PC-9 (cell line): ENCODE measurements at regions not wholly inside any gene's neighbourhood (a gene's known extent, or its start where the extent isn't known, plus 50 kb on each side); places are given as distances from the start of the nearest gene placed in this dataset.

Experiments
- EZH2 ChIP-seq: fragments of 200-600 bp; sonication (generic); IDR thresholded peaks from 2 replicates; pipeline ENCODE4 v1.8.0; 2017; ENCODE audit warnings: antibody characterized with exemption, low read depth
- TF ChIP-seq, protein P1 (sequence below): fragments of 200-600 bp; sonication (generic); conservative IDR thresholded peaks from 2 replicates; pipeline ENCODE4 v1.6.1; 2017; ENCODE audit warnings: mixed run types, antibody characterized with exemption, mild to moderate bottlenecking, moderate library complexity

GRCh38 chr4:186813377-186814068, 89.9 kb upstream of the FAT1 start:
- TF ChIP-seq, protein P1, sequence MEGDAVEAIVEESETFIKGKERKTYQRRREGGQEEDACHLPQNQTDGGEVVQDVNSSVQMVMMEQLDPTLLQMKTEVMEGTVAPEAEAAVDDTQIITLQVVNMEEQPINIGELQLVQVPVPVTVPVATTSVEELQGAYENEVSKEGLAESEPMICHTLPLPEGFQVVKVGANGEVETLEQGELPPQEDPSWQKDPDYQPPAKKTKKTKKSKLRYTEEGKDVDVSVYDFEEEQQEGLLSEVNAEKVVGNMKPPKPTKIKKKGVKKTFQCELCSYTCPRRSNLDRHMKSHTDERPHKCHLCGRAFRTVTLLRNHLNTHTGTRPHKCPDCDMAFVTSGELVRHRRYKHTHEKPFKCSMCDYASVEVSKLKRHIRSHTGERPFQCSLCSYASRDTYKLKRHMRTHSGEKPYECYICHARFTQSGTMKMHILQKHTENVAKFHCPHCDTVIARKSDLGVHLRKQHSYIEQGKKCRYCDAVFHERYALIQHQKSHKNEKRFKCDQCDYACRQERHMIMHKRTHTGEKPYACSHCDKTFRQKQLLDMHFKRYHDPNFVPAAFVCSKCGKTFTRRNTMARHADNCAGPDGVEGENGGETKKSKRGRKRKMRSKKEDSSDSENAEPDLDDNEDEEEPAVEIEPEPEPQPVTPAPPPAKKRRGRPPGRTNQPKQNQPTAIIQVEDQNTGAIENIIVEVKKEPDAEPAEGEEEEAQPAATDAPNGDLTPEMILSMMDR = no peak
- no peak for TF ChIP-seq EZH2
